ENCODE measurements at regions not wholly inside any gene's neighbourhood (a gene's known extent, or its start where the extent isn't known, plus 50 kb on each side); places are given as distances from the start of the nearest gene placed in this dataset.

DNA sequence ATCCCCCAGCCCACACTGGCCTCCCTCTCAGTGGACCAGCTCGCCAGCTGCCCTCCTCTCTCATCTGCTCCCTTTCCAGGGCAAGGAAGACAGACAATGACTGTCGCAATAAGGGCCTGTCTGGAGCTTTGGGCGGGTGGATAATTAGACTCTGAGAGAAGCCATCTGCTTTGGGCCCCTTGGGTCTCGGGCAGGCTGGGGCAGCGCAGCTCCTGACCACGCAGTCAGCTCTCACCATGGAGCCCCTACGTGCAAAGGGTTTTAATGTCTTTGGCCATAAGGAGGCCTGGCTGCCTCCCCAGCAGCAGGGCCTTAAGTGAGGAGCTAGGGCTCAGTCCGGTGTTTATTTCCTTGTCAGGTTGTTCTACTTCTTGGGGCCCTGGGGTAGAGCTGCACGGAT is 153.9 kb downstream of the CHST1 start:
- Histone ChIP-seq H2AK5ac (ENCODE audit: low read depth, low read length) (no peak overlapping the region), H3K27ac (replicated peaks; ENCODE audit: low read length) (no peak overlapping the region), H3K36me3 (replicated peaks in 1 of 2; ENCODE audit: control insufficient read depth in 2 of 2, insufficient read depth in 2 of 2, low read length in 2 of 2) (no peaks in the 10 kb centered on the region), H3K4me3 (ENCODE audit: low read length in 2 of 2) (no peak overlapping the region), H4K91ac (ENCODE audit: low read depth, low read length, poor library complexity) (no peak overlapping the region), H2BK5ac (ENCODE audit: low read length) (no peak overlapping the region), H2BK15ac (ENCODE audit: low read length) (peak overlapping the region; percentile 64), H3K27me3 (ENCODE audit: control insufficient read depth in 3 of 3, insufficient read depth in 3 of 3, low read depth in 1 of 3, low read length in 3 of 3) (peaks cover 0 to 6% (median 0%) of the 10 kb centered on the region in 3 experiments), H3K4me2 (ENCODE audit: insufficient read depth, low read length, poor library complexity, severe bottlenecking) (no peak overlapping the region), H2BK120ac (ENCODE audit: low read depth, low read length) (no peak overlapping the region), H3K18ac (ENCODE audit: low read length) (peak overlapping the region; percentile 19), H3K9ac (ENCODE audit: low read depth, low read length, poor library complexity) (no peak overlapping the region), H2AFZ (ENCODE audit: low read length) (no peak overlapping the region), H4K8ac (ENCODE audit: low read depth, low read length) (peak overlapping the region; percentile 92), H3K14ac (ENCODE audit: low read length) (peak overlapping the region; percentile 27), H3K4ac (ENCODE audit: low read length) (no peak overlapping the region), H3K4me1 (ENCODE audit: control insufficient read depth in 2 of 2, insufficient read depth in 1 of 2, low read depth in 1 of 2, low read length in 2 of 2) (no peaks in the 10 kb centered on the region), H3K23ac (ENCODE audit: low read depth, low read length, poor library complexity) (no peak overlapping the region), H3K9me3 (replicated peaks in 1 of 2; ENCODE audit: control insufficient read depth in 2 of 2, insufficient read depth in 1 of 2, low read depth in 1 of 2, low read length in 2 of 2) (no peaks in the 10 kb centered on the region), H2BK12ac (ENCODE audit: low read length) (no peak overlapping the region), H3K79me1 (ENCODE audit: low read depth, low read length) (no peaks in the 10 kb centered on the region)
- DNase-seq (ENCODE audit: low spot score): no peak
- no CpG with 5 or more reads among the region's 9 CpGs for WGBS, 2 donors (ENCODE audit: extremely low coverage in 2 of 2, insufficient read length in 2 of 2, insufficient replicate concordance in 1 of 2)

DNA sequence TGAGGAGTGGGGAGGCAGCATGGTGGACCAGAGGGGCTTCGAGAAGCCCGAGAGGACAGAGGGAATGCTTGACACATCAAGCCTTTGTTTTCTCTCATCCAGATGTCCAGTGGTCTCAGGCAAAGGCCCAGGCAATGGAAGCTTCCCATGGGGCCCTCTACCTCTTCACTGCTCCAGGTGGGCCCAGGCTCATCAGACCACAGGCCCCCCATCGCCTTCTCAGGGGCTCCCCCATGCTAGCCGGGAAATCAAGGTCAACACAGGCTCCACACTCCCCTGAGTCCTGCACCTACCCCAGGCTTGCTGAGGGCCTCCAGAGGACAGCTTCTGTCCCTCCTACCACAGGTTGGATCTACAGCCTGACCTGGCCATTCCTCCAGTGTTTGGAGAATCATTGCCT is 157.5 kb downstream of the CHST1 start:
- peak overlapping the region; percentile 29 for H2AK5ac ChIP-seq (ENCODE audit: low read depth, low read length)
- H3K36me3 ChIP-seq (replicated peaks in 1 of 2; ENCODE audit: control insufficient read depth in 2 of 2, insufficient read depth in 2 of 2, low read length in 2 of 2): no peaks in the 10 kb centered on the region
- no peaks in the 10 kb centered on the region for H3K27me3 ChIP-seq (ENCODE audit: control insufficient read depth in 3 of 3, insufficient read depth in 3 of 3, low read depth in 1 of 3, low read length in 3 of 3)
- H3K79me1 ChIP-seq (ENCODE audit: low read depth, low read length): no peaks in the 10 kb centered on the region
- H2BK5ac ChIP-seq (ENCODE audit: low read length): no peak overlapping the region
- WGBS, 2 donors (ENCODE audit: extremely low coverage in 2 of 2, insufficient read length in 2 of 2, insufficient replicate concordance in 1 of 2): no CpG with 5 or more reads among the region's 4 CpGs
- DNase-seq (ENCODE audit: low spot score): no peak
- H4K8ac ChIP-seq (ENCODE audit: low read depth, low read length): no peak overlapping the region
- no peak overlapping the region for H4K91ac ChIP-seq (ENCODE audit: low read depth, low read length, poor library complexity)
- H3K18ac ChIP-seq (ENCODE audit: low read length): peak overlapping the region; percentile 32
- peaks cover 0 to 4% of the 10 kb centered on the region in 2 donors for H3K9me3 ChIP-seq (replicated peaks in 1 of 2; ENCODE audit: control insufficient read depth in 2 of 2, insufficient read depth in 1 of 2, low read depth in 1 of 2, low read length in 2 of 2)
- no peak overlapping the region for H3K4me2 ChIP-seq (ENCODE audit: insufficient read depth, low read length, poor library complexity, severe bottlenecking)
- no peak overlapping the region for H2BK120ac ChIP-seq (ENCODE audit: low read depth, low read length)
- no peak overlapping the region for H2BK12ac ChIP-seq (ENCODE audit: low read length)
- no peak overlapping the region for H3K27ac ChIP-seq (replicated peaks; ENCODE audit: low read length)
- peak overlapping the region in 1 of 2 donors; percentile 3 for H3K4me3 ChIP-seq (ENCODE audit: low read length in 2 of 2)
- no peaks in the 10 kb centered on the region for H3K4me1 ChIP-seq (ENCODE audit: control insufficient read depth in 2 of 2, insufficient read depth in 1 of 2, low read depth in 1 of 2, low read length in 2 of 2)
- H3K23ac ChIP-seq (ENCODE audit: low read depth, low read length, poor library complexity): no peak overlapping the region
- no peak overlapping the region for H2BK15ac ChIP-seq (ENCODE audit: low read length)
- H3K4ac ChIP-seq (ENCODE audit: low read length): no peak overlapping the region
- no peak overlapping the region for H2AFZ ChIP-seq (ENCODE audit: low read length)
- no peak overlapping the region for H3K9ac ChIP-seq (ENCODE audit: low read depth, low read length, poor library complexity)
- no peak overlapping the region for H3K14ac ChIP-seq (ENCODE audit: low read length)

DNA sequence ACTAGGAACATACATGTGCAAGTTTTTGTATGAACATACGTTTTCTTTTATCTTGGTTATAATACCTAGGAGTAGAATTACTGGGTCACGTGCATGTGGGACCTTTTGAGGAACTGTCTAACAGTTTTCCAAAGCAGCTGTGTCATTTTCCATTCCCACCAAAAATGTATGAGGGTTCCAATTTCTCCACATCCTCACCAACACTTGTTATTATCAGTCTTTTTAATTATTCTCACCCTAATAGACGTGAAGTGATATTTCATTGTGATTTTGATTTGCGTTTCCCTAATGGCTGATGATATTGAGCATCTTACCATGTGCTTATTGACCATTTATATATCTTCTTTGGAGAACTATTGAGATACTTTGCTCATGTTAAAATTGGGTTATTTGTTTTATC is 162.1 kb downstream of the CHST1 start:
- Histone ChIP-seq H2BK5ac (ENCODE audit: low read length) (no peak overlapping the region), H3K4me1 (ENCODE audit: control insufficient read depth in 2 of 2, insufficient read depth in 1 of 2, low read depth in 1 of 2, low read length in 2 of 2) (peaks cover 18 to 29% of the 10 kb centered on the region in 2 donors), H3K23ac (ENCODE audit: low read depth, low read length, poor library complexity) (no peak overlapping the region), H2BK12ac (ENCODE audit: low read length) (no peak overlapping the region), H2AFZ (ENCODE audit: low read length) (no peak overlapping the region), H3K27ac (replicated peaks; ENCODE audit: low read length) (no peak overlapping the region), H4K91ac (ENCODE audit: low read depth, low read length, poor library complexity) (no peak overlapping the region), H3K4me2 (ENCODE audit: insufficient read depth, low read length, poor library complexity, severe bottlenecking) (no peak overlapping the region), H3K9me3 (replicated peaks in 1 of 2; ENCODE audit: control insufficient read depth in 2 of 2, insufficient read depth in 1 of 2, low read depth in 1 of 2, low read length in 2 of 2) (peaks cover 0 to 4% of the 10 kb centered on the region in 2 donors), H2AK5ac (ENCODE audit: low read depth, low read length) (no peak overlapping the region), H3K4me3 (ENCODE audit: low read length in 2 of 2) (no peak overlapping the region), H3K4ac (ENCODE audit: low read length) (no peak overlapping the region), H3K18ac (ENCODE audit: low read length) (no peak overlapping the region), H3K79me1 (ENCODE audit: low read depth, low read length) (no peaks in the 10 kb centered on the region), H2BK15ac (ENCODE audit: low read length) (no peak overlapping the region), H2BK120ac (ENCODE audit: low read depth, low read length) (no peak overlapping the region), H4K8ac (ENCODE audit: low read depth, low read length) (no peak overlapping the region), H3K27me3 (ENCODE audit: control insufficient read depth in 3 of 3, insufficient read depth in 3 of 3, low read depth in 1 of 3, low read length in 3 of 3) (no peaks in the 10 kb centered on the region), H3K36me3 (replicated peaks in 1 of 2; ENCODE audit: control insufficient read depth in 2 of 2, insufficient read depth in 2 of 2, low read length in 2 of 2) (no peaks in the 10 kb centered on the region), H3K9ac (ENCODE audit: low read depth, low read length, poor library complexity) (no peak overlapping the region), H3K14ac (ENCODE audit: low read length) (no peak overlapping the region)
- no peak for DNase-seq (ENCODE audit: low spot score)
- WGBS, 2 donors (ENCODE audit: extremely low coverage in 2 of 2, insufficient read length in 2 of 2, insufficient replicate concordance in 1 of 2): no CpG with 5 or more reads among the region's 4 CpGs

GRCh38 chr11:45502226-45502545 is 163.2 kb downstream of the CHST1 start:
- Histone ChIP-seq H3K9ac (ENCODE audit: low read depth, low read length, poor library complexity) (no peak overlapping the region), H2BK5ac (ENCODE audit: low read length) (peak overlapping the region; percentile 77), H3K23ac (ENCODE audit: low read depth, low read length, poor library complexity) (peak overlapping the region; percentile 0), H3K4me1 (ENCODE audit: control insufficient read depth in 2 of 2, insufficient read depth in 1 of 2, low read depth in 1 of 2, low read length in 2 of 2) (peaks cover 18 to 29% of the 10 kb centered on the region in 2 donors), H3K4me3 (ENCODE audit: low read length in 2 of 2) (no peak overlapping the region), H3K27ac (replicated peaks; ENCODE audit: low read length) (no peak overlapping the region), H2BK12ac (ENCODE audit: low read length) (no peak overlapping the region), H2BK15ac (ENCODE audit: low read length) (peak overlapping the region; percentile 31), H3K27me3 (ENCODE audit: control insufficient read depth in 3 of 3, insufficient read depth in 3 of 3, low read depth in 1 of 3, low read length in 3 of 3) (no peaks in the 10 kb centered on the region), H4K91ac (ENCODE audit: low read depth, low read length, poor library complexity) (peak overlapping the region; percentile 16), H3K36me3 (replicated peaks in 1 of 2; ENCODE audit: control insufficient read depth in 2 of 2, insufficient read depth in 2 of 2, low read length in 2 of 2) (no peaks in the 10 kb centered on the region), H3K14ac (ENCODE audit: low read length) (peak overlapping the region; percentile 1), H3K18ac (ENCODE audit: low read length) (peak overlapping the region; percentile 73), H4K8ac (ENCODE audit: low read depth, low read length) (no peak overlapping the region), H3K79me1 (ENCODE audit: low read depth, low read length) (no peaks in the 10 kb centered on the region), H2BK120ac (ENCODE audit: low read depth, low read length) (no peak overlapping the region), H3K4me2 (ENCODE audit: insufficient read depth, low read length, poor library complexity, severe bottlenecking) (no peak overlapping the region), H3K9me3 (replicated peaks in 1 of 2; ENCODE audit: control insufficient read depth in 2 of 2, insufficient read depth in 1 of 2, low read depth in 1 of 2, low read length in 2 of 2) (peaks cover 0 to 4% of the 10 kb centered on the region in 2 donors), H2AK5ac (ENCODE audit: low read depth, low read length) (peak overlapping the region; percentile 2), H2AFZ (ENCODE audit: low read length) (no peak overlapping the region), H3K4ac (ENCODE audit: low read length) (no peak overlapping the region)
- no CpG with 5 or more reads among the region's 5 CpGs for WGBS, 2 donors (ENCODE audit: extremely low coverage in 2 of 2, insufficient read length in 2 of 2, insufficient replicate concordance in 1 of 2)
- DNase-seq (ENCODE audit: low spot score): no peak

Data from neuronal stem cell (in vitro differentiated cells).